ENCODE measurements at regions not wholly inside any gene's neighbourhood (a gene's known extent, or its start where the extent isn't known, plus 50 kb on each side); places are given as distances from the start of the nearest gene placed in this dataset.
"Not testable (repeated sequence)": the region's sequence is repeated elsewhere in the genome, so short reads cannot be mapped to it uniquely, and the experiment has no call there.

GRCh38 chr22:38375784-38376183, 58.6 kb upstream of the CSNK1E start:
- not testable (repeated sequence) for H3K27me3 ChIP-seq (replicated peaks; ENCODE audit: control insufficient read depth, insufficient read depth, low read length); H3K4me3 ChIP-seq (replicated peaks; ENCODE audit: low read depth, low read length); H3K36me3 ChIP-seq (ENCODE audit: control insufficient read depth, insufficient read depth, low read length); DNase-seq (ENCODE audit: extremely low read depth, insufficient read length)

DNA sequence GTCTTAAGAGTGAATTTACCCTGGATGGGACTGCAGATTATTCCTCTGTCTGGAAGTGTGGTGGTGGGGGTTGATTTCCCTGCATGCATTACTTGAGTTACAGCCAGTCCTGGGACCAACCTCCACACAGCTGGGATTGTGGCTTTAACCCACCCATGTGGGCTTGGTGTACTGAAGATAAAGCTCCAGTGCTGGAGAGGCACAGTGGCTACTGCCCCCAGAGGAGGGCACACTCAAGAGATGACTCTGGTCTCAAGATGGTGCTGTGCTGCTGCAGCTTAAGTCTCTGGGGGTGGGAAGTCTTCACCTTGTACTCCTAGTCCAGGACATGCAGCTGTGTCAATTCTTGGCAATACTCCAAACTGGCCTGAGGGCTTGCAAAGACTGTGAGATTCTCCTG, 57.8 kb upstream of the CSNK1E start:
- not testable (repeated sequence) for H3K4me3 ChIP-seq (replicated peaks; ENCODE audit: low read depth, low read length); DNase-seq (ENCODE audit: extremely low read depth, insufficient read length); H3K36me3 ChIP-seq (ENCODE audit: control insufficient read depth, insufficient read depth, low read length); H3K27me3 ChIP-seq (replicated peaks; ENCODE audit: control insufficient read depth, insufficient read depth, low read length)

DNA sequence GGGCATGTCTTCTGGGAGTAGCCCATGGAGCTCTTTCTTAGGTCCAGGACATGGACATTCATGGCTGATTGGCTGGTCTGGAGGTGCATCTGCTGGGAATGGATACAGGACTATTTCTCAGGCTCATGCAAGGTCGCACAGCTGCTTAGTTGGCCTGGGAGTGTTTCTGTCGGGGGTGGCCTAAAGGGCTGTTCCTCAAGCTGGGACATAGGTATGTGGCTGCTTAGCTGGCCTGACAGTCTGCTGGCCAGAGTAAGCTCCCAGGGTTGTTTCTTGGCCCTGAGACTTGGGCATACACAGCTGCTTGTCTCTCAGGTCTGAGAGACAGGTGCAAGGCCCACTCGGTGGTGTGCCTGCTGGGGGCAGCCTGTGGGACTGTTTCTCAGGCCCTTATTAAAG, 57.2 kb upstream of the CSNK1E start:
- H3K27me3 ChIP-seq (replicated peaks; ENCODE audit: control insufficient read depth, insufficient read depth, low read length); H3K36me3 ChIP-seq (ENCODE audit: control insufficient read depth, insufficient read depth, low read length); H3K4me3 ChIP-seq (replicated peaks; ENCODE audit: low read depth, low read length); DNase-seq (ENCODE audit: extremely low read depth, insufficient read length): not testable (repeated sequence)

- H3K27me3 ChIP-seq (replicated peaks; ENCODE audit: control insufficient read depth, insufficient read depth, low read length); H3K36me3 ChIP-seq (ENCODE audit: control insufficient read depth, insufficient read depth, low read length); H3K4me3 ChIP-seq (replicated peaks; ENCODE audit: low read depth, low read length): not testable (repeated sequence)
- peak; percentile 54 for DNase-seq (ENCODE audit: extremely low read depth, insufficient read length)
These were observed 56.7 kb upstream of the CSNK1E start for GRCh38 chr22:38373783-38374432.

DNA sequence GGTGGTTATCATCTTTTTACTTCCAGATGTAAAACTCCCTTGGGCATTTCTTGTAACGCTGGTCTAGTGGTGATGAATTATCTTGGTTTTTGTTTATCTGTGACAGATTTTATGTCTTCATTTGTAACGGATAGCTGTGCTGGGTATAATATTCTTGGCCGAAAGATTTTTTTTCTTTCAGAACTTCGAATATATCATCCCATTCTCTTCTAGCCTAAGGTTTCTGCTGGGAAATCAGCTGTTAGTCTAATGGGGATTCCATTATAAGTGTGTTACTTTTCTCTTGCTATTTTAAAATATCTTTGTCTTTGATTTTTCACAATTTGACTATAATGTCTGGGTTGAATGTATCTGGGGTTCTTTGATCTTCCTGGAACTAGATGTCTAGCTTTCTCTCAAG, 55.4 kb upstream of the CSNK1E start:
- not testable (repeated sequence) for H3K36me3 ChIP-seq (ENCODE audit: control insufficient read depth, insufficient read depth, low read length); H3K4me3 ChIP-seq (replicated peaks; ENCODE audit: low read depth, low read length); H3K27me3 ChIP-seq (replicated peaks; ENCODE audit: control insufficient read depth, insufficient read depth, low read length); DNase-seq (ENCODE audit: extremely low read depth, insufficient read length)

GRCh38 chr22:38370490-38370889, 53.3 kb upstream of the CSNK1E start:
- not testable (repeated sequence) for H3K4me3 ChIP-seq (replicated peaks; ENCODE audit: low read depth, low read length); H3K36me3 ChIP-seq (ENCODE audit: control insufficient read depth, insufficient read depth, low read length); H3K27me3 ChIP-seq (replicated peaks; ENCODE audit: control insufficient read depth, insufficient read depth, low read length); DNase-seq (ENCODE audit: extremely low read depth, insufficient read length)

DNA sequence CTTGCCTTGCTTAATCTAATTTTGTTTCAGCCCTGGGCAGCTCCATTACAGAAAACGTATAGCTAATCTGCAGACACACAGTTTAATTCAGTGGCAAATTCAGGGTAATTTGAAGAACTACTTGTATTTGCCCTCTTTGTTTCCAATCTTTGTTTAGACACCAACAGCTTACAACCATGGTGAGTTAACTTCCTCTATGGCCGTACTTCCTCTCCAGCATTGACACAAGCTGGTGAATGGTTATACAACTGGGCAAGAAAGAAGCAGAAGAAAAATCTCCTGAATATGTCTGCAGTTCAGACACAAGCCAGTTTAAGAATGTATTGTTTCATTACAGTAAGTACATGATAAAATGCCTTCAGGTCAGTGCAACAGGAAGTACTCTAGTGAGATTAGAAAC, 51.9 kb upstream of the CSNK1E start:
- H3K4me3 ChIP-seq (replicated peaks; ENCODE audit: low read depth, low read length); H3K27me3 ChIP-seq (replicated peaks; ENCODE audit: control insufficient read depth, insufficient read depth, low read length); DNase-seq (ENCODE audit: extremely low read depth, insufficient read length); H3K36me3 ChIP-seq (ENCODE audit: control insufficient read depth, insufficient read depth, low read length): not testable (repeated sequence)

All from GM06990 (cell line).